ENCODE measurements at regions not wholly inside any gene's neighbourhood (a gene's known extent, or its start where the extent isn't known, plus 50 kb on each side); places are given as distances from the start of the nearest gene placed in this dataset.

GRCh38 chr11:32015427-32015826 lies 75.4 kb upstream of the RCN1 start:
- TF ChIP-seq OSR1 (CRISPR knock-in tag; IDR thresholded peaks at IDR 0.05) (no peak), ZNF70 (CRISPR knock-in tag; IDR thresholded peaks at IDR 0.05) (no peak), RARB (CRISPR knock-in tag; IDR thresholded peaks at IDR 0.05) (no peak), TOX (CRISPR knock-in tag; IDR thresholded peaks at IDR 0.05; ENCODE audit: borderline replicate concordance) (no peak), ZC3H10 (CRISPR knock-in tag; IDR thresholded peaks at IDR 0.05) (no peak), PATZ1 (CRISPR knock-in tag; IDR thresholded peaks at IDR 0.05; ENCODE audit: borderline replicate concordance) (no peak), CSDC2 (CRISPR knock-in tag; IDR thresholded peaks at IDR 0.05) (no peak), CSRNP3 (CRISPR knock-in tag; IDR thresholded peaks at IDR 0.05) (no peak), TSHZ2 (CRISPR knock-in tag; IDR thresholded peaks at IDR 0.05) (no peak), TCF4 (CRISPR knock-in tag; IDR thresholded peaks at IDR 0.05; ENCODE audit: borderline replicate concordance) (no peak), POU6F1 (CRISPR knock-in tag; IDR thresholded peaks at IDR 0.05; ENCODE audit: borderline replicate concordance, low read depth) (no peak), ZFP3 (CRISPR knock-in tag; IDR thresholded peaks at IDR 0.05) (no peak), GLIS3 (CRISPR knock-in tag; IDR thresholded peaks at IDR 0.05) (no peak), ZNF565 (CRISPR knock-in tag; conservative IDR thresholded peaks at IDR 0.05; ENCODE audit: low read depth) (no peak), SNAI2 (CRISPR knock-in tag; IDR thresholded peaks at IDR 0.05) (no peak), ARNTL (CRISPR knock-in tag; IDR thresholded peaks at IDR 0.05; ENCODE audit: borderline replicate concordance, low read depth) (no peak), ISL1 (CRISPR knock-in tag; IDR thresholded peaks at IDR 0.05) (no peak), PPARA (CRISPR knock-in tag; IDR thresholded peaks at IDR 0.05; ENCODE audit: borderline replicate concordance) (no peak), CREB5 (CRISPR knock-in tag; IDR thresholded peaks at IDR 0.05; ENCODE audit: low read depth) (no peak), ESRRG (CRISPR knock-in tag; IDR thresholded peaks at IDR 0.05) (no peak)
- ATAC-seq = no peak

- no peak for TF ChIP-seq PPARA (CRISPR knock-in tag; IDR thresholded peaks at IDR 0.05; ENCODE audit: borderline replicate concordance)
- ATAC-seq = no peak
Measured at GRCh38 chr11:32013603-32014002, 77.3 kb upstream of the RCN1 start.

GRCh38 chr11:32012049-32012448 lies 78.8 kb upstream of the RCN1 start:
- no peak for ATAC-seq
- no peak for TF ChIP-seq TCF4 (CRISPR knock-in tag; IDR thresholded peaks at IDR 0.05; ENCODE audit: borderline replicate concordance)
- no peak for TF ChIP-seq PATZ1 (CRISPR knock-in tag; IDR thresholded peaks at IDR 0.05; ENCODE audit: borderline replicate concordance)
- TF ChIP-seq ZFP3 (CRISPR knock-in tag; IDR thresholded peaks at IDR 0.05) = no peak
- no peak for TF ChIP-seq ZNF565 (CRISPR knock-in tag; conservative IDR thresholded peaks at IDR 0.05; ENCODE audit: low read depth)
